VCaP (cell line): ENCODE measurements at regions not wholly inside any gene's neighbourhood (a gene's known extent, or its start where the extent isn't known, plus 50 kb on each side); places are given as distances from the start of the nearest gene placed in this dataset.
A peak's percentile ranks its signal among the peaks of the same experiment; 100 is the strongest.

Source experiments
- H3K27ac ChIP-seq: fragments of 450-650 bp; 2 replicates; pipeline ENCODE4 v1.5.1; 2017
- CTCF ChIP-seq: fragments of 450-650 bp; conservative IDR thresholded peaks from 2 replicates; pipeline ENCODE4 v1.5.1; 2017; ENCODE audit warnings: mild to moderate bottlenecking, moderate library complexity

GRCh38 chr2:17317439-17317976, 200.7 kb downstream of the RAD51AP2 start:
- no peak for TF ChIP-seq CTCF
- peak overlapping the region; percentile 79 for H3K27ac ChIP-seq

- TF ChIP-seq CTCF = no peak
- H3K27ac ChIP-seq = no peak overlapping the region
Observed at GRCh38 chr2:17313261-17313660, 205.0 kb downstream of the RAD51AP2 start.

GRCh38 chr2:17311771-17312511, 206.3 kb downstream of the RAD51AP2 start:
- H3K27ac ChIP-seq = no peak overlapping the region
- no peak for TF ChIP-seq CTCF

- TF ChIP-seq CTCF = no peak
- H3K27ac ChIP-seq = no peak overlapping the region
Observed at GRCh38 chr2:17311106-17311619, 207.1 kb downstream of the RAD51AP2 start.

GRCh38 chr2:17309741-17310339, 208.4 kb downstream of the RAD51AP2 start:
- peak; percentile 90 for TF ChIP-seq CTCF
- no peak overlapping the region for H3K27ac ChIP-seq

- no peak overlapping the region for H3K27ac ChIP-seq
- TF ChIP-seq CTCF = no peak
Observed at GRCh38 chr2:17309181-17309580, 209.1 kb downstream of the RAD51AP2 start.

- no peak for TF ChIP-seq CTCF
- H3K27ac ChIP-seq = no peak overlapping the region
Observed at GRCh38 chr2:17306706-17307105, 211.5 kb downstream of the RAD51AP2 start.
